ENCODE measurements at regions not wholly inside any gene's neighbourhood (a gene's known extent, or its start where the extent isn't known, plus 50 kb on each side); places are given as distances from the start of the nearest gene placed in this dataset.

DNA sequence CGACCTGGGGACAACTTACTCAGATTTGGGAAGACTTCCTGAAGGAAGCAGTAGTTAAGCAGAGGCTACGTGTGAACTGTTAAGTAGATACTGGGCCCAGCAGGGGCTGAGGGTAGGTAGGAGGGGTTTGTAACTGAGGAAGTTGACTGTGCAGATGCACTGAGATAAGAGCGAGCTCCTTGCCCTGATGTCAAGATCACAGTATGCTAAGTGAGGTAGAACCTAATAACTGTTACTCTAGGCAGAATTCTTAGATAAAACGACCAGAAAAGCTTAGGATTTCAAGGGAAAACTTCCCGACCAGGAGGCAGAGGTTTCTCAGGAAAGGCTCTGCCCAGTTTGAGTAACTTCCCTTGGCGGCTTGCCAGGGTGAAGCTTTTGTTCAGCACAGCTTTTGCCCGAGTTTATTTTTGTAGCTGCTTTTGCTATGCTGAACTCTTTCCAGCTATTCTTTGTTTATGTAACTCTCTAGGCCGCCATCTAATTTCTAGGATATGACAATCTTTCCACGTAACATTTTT, 632.1 kb downstream of the DIAPH3 start:
- TF ChIP-seq POLR2A (IDR thresholded peaks at IDR 0.05): no peak
- TF ChIP-seq, protein P1, sequence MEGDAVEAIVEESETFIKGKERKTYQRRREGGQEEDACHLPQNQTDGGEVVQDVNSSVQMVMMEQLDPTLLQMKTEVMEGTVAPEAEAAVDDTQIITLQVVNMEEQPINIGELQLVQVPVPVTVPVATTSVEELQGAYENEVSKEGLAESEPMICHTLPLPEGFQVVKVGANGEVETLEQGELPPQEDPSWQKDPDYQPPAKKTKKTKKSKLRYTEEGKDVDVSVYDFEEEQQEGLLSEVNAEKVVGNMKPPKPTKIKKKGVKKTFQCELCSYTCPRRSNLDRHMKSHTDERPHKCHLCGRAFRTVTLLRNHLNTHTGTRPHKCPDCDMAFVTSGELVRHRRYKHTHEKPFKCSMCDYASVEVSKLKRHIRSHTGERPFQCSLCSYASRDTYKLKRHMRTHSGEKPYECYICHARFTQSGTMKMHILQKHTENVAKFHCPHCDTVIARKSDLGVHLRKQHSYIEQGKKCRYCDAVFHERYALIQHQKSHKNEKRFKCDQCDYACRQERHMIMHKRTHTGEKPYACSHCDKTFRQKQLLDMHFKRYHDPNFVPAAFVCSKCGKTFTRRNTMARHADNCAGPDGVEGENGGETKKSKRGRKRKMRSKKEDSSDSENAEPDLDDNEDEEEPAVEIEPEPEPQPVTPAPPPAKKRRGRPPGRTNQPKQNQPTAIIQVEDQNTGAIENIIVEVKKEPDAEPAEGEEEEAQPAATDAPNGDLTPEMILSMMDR (IDR thresholded peaks at IDR 0.05): no peak

Measured in tibial nerve (tissue), 3 donors.